Fibroblast of skin of abdomen (primary cell): ENCODE measurements at regions not wholly inside any gene's neighbourhood (a gene's known extent, or its start where the extent isn't known, plus 50 kb on each side); places are given as distances from the start of the nearest gene placed in this dataset.
A peak's percentile ranks its signal among the peaks of the same experiment; 100 is the strongest.
"Not testable (repeated sequence)": the region's sequence is repeated elsewhere in the genome, so short reads cannot be mapped to it uniquely, and the experiment has no call there.

ENCODE experiments used
- DNase-seq: peaks from one replicate; pipeline ENCODE4 v3.0.0-alpha.2; 2013

DNA sequence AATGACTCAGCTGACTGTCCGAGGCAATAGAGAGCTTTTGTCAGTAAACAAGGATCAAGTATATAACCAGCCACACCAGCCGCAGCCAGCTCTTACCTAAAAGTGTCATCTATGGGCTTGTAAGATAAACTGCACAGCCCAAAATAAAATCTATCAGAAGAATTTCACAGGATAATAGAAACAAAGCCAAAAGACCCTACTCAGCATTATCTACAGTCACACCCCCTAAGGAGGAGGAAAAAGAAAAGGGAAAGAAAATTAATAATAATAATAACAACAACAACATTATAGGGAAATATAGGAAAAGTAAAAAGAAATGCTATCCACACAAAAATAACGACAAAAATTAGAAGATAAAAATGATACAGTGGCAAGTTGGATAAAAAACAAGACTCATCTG is 1883.8 kb downstream of the OLFM4 start:
- DNase-seq, result no peak

DNA sequence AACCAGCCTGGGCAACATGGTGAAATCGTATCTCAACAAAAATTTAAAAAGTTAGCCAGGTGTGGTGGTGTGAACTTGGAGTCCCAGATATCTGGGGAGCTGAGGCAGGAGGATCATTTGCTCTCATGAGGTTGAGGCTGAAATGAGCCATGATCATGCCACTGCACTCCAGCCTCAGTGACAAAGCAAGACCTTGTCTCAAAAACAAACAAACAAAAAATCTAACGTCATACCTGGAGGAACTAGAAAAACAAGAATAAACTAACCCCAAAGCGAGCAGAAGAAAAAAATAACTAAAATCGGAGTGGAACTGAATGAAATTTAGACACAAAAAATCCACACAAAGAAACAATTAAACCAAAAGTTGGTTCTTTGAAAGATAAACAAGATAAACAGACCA is 1885.1 kb downstream of the OLFM4 start:
- DNase-seq, result no peak

GRCh38 chr13:54927538-54927937 is 1898.9 kb downstream of the OLFM4 start:
- DNase-seq, result no peak

DNA sequence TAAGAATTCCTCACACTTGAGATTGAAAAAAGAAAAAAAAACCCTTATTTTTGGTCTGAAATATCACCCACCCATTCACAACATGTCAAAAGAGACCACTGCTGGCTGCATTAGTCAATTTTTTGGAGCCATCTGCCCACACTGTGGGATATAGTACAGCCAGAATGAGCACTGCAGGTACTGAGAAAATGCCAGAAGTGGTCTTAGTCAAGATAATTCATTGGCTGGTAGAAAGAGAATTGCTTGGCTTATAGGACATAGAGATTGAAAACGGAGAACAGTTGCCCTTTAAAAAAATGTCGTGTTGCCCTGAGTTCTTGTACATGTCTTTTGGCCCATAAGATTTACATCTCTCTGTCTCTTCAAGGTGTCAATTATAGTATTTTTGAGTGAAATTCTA is 1899.5 kb downstream of the OLFM4 start:
- DNase-seq, result no peak

DNA sequence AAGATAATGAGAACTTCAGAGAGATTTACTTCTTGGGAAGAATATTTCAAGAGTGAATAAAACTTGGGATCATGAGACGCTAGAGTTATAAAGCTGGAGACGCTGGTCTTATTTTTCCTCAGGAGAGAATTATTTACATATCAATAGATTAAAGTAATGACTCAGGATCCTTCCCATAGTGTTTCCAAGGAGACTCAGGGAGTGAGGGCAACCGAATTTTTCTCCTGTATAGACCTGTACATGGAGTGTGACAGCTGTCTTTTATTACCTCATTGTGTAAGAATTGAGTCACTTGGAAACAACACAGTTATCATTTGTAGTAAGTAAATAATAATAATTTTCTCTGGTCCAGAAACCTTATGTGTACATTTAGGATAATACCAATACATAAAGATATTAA is 1905.5 kb downstream of the OLFM4 start:
- DNase-seq, result no peak

DNA sequence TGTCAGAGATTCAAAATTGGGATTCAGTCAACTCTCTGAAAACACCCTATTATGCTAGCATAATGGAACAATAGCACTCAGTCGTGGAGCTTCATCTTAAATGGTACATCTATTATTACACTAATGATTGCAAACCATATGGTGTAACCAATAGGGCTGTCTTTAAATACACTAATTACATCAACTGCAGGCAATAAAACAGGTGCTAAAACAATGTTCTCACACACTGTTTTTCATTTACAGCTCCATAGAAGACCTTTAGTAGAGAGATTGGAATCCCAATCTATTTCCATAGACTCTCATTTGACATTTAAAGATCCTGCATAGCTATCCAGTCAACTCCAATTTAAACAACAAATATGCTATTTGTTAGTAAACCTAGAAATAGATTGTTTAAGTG is 1917.4 kb downstream of the OLFM4 start:
- DNase-seq, result no peak

DNA sequence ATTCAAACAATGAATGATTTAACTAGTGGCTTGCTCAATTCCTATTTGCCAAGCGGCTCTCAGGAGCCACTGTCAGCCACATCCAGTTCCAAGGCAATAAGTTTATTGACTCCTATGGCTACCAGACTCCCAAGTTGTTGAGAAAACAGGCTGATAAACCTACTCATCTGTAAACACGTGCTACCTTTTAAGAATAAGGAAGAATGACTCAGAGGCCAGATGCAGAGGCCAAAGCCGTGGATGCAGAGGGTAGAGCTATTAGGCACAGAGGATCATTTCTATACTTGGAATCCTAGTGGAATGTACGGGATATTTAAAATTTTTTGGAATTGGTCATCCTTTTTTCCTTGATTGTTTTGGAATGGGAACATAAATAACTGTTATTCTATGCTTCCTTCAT is 1921.1 kb downstream of the OLFM4 start:
- no peak for DNase-seq

DNA sequence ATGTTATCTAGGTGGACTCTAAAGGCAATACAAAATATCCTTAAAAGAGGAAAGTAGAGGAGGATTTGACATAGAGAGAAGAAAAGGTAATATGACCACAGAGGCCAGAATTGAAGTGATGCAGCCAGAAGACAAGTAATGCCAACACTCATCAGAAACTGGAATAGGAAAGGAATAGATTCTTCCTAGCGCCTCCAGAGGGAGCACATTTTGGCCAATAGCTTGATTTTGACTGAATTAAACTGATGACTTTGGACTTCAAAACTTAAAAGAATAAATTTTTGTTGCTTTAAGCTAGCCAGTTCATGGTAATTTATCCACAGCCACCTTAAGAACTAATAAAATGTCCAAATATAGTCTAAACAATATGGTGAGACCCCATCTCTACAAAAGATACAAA is 1921.9 kb downstream of the OLFM4 start:
- DNase-seq, result no peak

DNA sequence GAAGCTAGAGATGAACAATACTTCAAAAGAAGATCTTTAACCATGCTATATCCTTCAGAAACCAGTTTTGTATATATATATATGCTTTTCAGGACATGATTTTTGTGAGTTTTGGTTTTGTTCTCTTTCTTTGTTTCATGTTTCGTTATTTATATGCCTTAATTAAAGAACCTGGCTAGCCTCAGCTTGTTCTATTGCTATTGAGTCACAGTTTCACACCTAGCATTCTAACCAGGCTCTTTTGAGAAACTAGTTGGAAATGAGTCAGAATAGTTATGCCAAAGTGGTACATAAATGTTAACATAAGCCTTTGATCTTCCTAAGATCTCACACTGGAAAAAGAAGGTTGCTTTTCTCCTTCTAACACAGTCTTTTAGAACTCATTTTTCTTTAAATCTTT is 1925.2 kb downstream of the OLFM4 start:
- no peak for DNase-seq

GRCh38 chr13:54958781-54959180 is 1930.2 kb downstream of the OLFM4 start:
- DNase-seq, result no peak

DNA sequence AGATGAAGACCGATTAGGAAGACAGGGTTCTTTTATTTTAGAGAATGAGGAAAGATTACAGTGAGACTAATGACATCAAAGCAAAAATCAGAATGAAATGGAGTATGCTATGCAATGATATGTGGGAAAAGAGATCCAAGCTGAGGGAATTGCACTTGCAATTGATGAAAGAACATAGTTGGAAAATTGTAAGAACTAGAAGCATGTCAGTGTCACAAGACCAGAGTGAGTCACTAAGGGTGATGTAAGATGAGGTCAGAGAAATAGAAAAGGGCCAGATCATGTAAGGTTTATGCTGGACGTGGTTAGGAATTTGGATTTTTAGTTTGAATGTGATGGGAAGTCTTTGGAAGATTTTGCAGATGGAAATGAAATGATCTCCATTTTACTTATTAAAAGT is 1937.3 kb downstream of the OLFM4 start:
- DNase-seq, result peak; percentile 1

GRCh38 chr13:54972838-54973237 is 1944.2 kb downstream of the OLFM4 start:
- DNase-seq, result no peak

- DNase-seq, result no peak
These were observed 1947.1 kb downstream of the OLFM4 start for GRCh38 chr13:54975676-54976075.

DNA sequence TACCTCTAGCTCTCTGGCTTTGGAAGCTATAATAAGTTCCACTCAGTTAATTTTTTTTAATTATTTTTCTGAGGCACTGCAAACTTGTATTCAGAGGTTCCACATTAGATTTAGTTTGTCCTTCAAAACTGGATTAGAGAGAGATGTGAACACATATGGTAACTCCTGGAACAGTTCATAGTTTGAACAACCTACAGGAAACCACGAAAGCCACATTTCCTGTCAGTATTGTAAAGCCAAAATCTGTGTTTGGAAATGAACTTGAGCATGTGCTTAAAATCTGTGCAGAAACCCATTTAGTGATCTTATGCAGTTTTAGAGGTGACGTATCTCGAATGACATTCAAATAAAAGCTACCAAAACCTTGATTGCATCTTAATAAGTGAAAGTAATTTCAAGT is 1952.0 kb downstream of the OLFM4 start:
- DNase-seq, result peak; percentile 4

DNA sequence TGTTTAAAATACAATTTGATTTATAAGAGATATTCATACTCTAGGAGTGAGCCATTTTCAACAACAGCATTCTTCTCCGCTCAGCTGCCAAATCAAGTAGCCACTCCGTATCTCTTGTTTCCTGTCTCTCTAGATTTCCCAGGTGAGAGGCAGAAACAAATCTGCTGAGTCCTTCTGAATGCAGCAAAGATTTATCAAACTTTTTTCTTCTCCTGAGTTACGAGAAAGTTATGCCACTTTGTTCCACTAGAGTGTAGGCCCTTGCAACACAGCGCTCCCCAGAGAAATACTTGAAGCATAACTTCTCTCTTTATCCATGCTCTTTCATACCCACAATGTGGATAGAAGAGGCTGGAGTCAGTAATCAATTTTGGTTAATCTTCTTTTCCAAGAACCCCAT is 1960.8 kb downstream of the OLFM4 start:
- DNase-seq, result no peak

DNA sequence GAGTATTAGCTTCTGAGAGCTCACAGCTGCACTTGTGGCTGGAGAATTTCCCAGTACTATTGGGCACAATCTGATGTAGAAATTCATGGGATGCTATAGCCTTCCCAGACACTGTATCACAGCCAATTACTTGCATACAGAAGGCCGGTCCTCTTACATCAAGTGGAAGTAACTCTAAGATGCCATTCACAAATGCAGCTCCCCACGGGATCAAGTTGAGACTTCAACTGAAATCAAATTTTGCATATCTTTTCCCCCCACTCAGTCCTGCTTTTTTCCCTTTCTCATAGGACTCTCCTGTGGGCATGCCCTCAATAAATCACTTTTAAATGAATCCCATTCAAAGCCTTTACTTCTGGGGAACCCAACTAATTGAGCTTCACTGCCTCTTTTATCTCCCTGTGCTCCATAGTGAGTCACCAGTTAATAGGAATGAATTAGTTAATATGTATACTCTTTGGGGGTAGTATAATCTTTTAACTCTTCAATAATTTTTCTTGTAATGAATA is 1970.8 kb downstream of the OLFM4 start:
- DNase-seq, result no peak

- DNase-seq, result no peak
These were observed 1971.4 kb downstream of the OLFM4 start for GRCh38 chr13:55000043-55000442.

GRCh38 chr13:55000844-55001243 is 1972.2 kb downstream of the OLFM4 start:
- DNase-seq, result no peak

DNA sequence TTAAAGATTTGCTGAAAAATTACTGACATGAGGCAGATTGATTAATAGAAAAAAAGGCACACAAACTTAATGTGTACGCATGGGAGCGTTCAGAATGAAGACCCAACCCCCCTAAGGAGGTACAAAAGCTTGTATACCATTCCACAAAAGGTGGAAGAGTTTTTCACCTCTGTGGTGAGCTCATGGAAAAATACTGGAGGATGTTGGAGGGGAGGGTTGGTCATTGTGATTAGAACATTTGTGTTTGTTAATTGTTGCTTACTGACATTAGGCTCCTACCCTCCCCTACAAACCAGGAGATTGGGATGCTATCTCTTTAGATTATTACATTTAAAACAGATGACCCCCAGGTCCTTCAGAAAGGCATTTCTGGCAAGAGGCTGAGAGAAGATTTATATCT is 1973.3 kb downstream of the OLFM4 start:
- DNase-seq, result no peak

- no peak for DNase-seq
These were observed 1979.1 kb downstream of the OLFM4 start for GRCh38 chr13:55007681-55008080.

GRCh38 chr13:55013051-55013450 is 1984.4 kb downstream of the OLFM4 start:
- DNase-seq, result no peak

GRCh38 chr13:55029280-55029679 is 2000.7 kb downstream of the OLFM4 start:
- no peak for DNase-seq

DNA sequence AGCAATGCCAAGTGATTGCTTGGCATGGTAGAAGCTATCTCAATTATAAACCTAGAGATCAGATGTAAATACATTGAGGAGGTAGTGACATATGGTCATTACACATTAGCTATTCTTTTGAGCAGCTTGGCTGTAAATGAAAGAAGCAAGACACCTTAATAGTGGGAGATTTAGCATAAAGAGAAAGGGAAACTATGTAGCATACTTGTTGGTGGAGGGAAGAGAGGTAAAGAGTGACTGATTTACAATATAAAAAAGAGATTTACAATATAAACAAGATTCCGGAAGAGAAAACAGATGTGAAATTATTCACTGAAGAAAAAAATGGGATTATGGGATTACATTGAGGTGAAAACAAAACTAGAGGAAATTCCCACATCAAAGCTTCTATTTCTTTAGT is 2009.6 kb downstream of the OLFM4 start:
- no peak for DNase-seq

DNA sequence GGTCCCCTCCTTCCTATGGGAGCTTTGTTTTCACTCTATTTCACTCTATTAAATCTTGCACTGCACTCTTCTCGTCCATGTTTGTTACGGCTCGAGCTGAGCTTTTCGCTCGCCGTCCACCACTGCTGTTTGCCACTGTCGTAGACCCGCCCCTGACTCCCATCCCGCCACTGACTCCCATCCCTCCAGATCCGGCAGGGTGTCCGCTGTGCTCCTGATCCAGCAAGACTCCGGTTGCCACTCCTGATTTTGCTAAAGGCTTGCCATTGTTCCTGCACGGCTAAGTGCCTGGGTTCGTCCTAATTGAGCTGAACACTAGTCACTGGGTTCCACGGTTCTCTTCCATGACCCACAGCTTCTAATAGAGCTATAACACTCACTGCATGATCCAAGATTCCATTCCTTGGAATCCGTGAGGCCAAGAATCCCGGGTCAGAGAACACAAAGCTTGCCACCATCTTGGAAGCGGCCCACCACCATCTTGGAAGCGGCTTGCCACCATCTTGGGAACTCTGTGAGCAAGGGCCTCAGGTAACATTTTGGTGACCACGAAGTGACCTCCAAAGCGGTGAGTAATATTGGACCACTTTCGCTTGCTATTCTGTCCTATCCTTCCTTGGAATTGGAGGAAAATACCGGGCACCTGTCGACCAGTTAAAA is 2025.4 kb downstream of the OLFM4 start:
- not testable (repeated sequence) for DNase-seq

DNA sequence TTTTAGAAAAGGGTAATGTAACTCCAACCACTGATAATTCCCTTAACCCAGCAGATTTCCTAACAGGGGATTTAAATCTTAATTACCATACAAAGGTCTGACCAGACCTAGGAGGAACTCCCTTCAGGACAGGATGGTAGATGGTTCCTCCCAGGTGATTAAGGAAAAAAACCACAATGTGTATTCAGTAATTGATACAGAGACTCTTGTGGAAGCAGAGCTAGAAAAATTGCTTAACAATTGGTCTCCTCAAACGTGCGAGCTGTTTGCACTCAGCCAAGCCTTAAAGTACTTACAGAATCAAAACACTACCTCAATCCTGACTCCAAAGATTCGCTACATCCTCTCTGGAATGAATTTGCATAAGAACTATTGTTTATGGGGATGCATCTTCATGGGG is 2027.1 kb downstream of the OLFM4 start:
- DNase-seq, result not testable (repeated sequence)
